ENCODE measurements at regions not wholly inside any gene's neighbourhood (a gene's known extent, or its start where the extent isn't known, plus 50 kb on each side); places are given as distances from the start of the nearest gene placed in this dataset.

DNA sequence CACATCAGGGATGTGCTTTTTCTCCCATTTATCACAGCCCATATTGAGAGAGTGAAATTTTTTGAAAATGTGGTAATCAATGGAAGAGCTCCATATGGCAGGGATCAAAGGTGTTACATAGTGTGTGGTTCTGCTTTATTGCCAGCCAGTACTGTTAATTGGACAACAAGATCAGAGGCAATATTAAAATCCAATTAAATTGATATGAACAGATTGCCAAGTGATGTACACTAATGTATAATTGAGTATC lies 338.9 kb downstream of the BCL11A start:
- TF ChIP-seq, protein P1, sequence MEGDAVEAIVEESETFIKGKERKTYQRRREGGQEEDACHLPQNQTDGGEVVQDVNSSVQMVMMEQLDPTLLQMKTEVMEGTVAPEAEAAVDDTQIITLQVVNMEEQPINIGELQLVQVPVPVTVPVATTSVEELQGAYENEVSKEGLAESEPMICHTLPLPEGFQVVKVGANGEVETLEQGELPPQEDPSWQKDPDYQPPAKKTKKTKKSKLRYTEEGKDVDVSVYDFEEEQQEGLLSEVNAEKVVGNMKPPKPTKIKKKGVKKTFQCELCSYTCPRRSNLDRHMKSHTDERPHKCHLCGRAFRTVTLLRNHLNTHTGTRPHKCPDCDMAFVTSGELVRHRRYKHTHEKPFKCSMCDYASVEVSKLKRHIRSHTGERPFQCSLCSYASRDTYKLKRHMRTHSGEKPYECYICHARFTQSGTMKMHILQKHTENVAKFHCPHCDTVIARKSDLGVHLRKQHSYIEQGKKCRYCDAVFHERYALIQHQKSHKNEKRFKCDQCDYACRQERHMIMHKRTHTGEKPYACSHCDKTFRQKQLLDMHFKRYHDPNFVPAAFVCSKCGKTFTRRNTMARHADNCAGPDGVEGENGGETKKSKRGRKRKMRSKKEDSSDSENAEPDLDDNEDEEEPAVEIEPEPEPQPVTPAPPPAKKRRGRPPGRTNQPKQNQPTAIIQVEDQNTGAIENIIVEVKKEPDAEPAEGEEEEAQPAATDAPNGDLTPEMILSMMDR (IDR thresholded peaks at IDR 0.05): no peak
- TF ChIP-seq, protein P2, sequence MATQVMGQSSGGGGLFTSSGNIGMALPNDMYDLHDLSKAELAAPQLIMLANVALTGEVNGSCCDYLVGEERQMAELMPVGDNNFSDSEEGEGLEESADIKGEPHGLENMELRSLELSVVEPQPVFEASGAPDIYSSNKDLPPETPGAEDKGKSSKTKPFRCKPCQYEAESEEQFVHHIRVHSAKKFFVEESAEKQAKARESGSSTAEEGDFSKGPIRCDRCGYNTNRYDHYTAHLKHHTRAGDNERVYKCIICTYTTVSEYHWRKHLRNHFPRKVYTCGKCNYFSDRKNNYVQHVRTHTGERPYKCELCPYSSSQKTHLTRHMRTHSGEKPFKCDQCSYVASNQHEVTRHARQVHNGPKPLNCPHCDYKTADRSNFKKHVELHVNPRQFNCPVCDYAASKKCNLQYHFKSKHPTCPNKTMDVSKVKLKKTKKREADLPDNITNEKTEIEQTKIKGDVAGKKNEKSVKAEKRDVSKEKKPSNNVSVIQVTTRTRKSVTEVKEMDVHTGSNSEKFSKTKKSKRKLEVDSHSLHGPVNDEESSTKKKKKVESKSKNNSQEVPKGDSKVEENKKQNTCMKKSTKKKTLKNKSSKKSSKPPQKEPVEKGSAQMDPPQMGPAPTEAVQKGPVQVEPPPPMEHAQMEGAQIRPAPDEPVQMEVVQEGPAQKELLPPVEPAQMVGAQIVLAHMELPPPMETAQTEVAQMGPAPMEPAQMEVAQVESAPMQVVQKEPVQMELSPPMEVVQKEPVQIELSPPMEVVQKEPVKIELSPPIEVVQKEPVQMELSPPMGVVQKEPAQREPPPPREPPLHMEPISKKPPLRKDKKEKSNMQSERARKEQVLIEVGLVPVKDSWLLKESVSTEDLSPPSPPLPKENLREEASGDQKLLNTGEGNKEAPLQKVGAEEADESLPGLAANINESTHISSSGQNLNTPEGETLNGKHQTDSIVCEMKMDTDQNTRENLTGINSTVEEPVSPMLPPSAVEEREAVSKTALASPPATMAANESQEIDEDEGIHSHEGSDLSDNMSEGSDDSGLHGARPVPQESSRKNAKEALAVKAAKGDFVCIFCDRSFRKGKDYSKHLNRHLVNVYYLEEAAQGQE (IDR thresholded peaks at IDR 0.05; ENCODE audit: insufficient read depth in 1 of 2, low read depth in 2 of 2, low read length in 1 of 2): no peak
